Stomach (tissue), 4 donors: ENCODE measurements at regions not wholly inside any gene's neighbourhood (a gene's known extent, or its start where the extent isn't known, plus 50 kb on each side); places are given as distances from the start of the nearest gene placed in this dataset.
"Not testable (repeated sequence)": the region's sequence is repeated elsewhere in the genome, so short reads cannot be mapped to it uniquely, and the experiment has no call there.

Experiments
- CTCF ChIP-seq, 7 experiments: fragments of 450-650 bp in 4 of 7; fragments of 200-600 bp in 3 of 7; sonication (generic) in 3 of 7; IDR thresholded peaks; one replicate each; pipeline ENCODE4 v1.5.1; 2016 to 2019; ENCODE audit warnings: antibody characterized with exemption in 7 of 7, control low read depth in 2 of 7, mild to moderate bottlenecking in 1 of 7
- POLR2A ChIP-seq, 4 donors: fragments of 450-650 bp; IDR thresholded peaks; one replicate each; pipeline ENCODE4 v1.6.1; 2016; ENCODE audit warnings: antibody characterized with exemption in 4 of 4, control low read depth in 2 of 4, mild to moderate bottlenecking in 1 of 4, moderate library complexity in 1 of 4

GRCh38 chr10:20531241-20531883 lies 365.7 kb downstream of the NEBL start:
- not testable (repeated sequence) for TF ChIP-seq POLR2A, CTCF (IDR thresholded peaks at IDR 0.05)
